Suprapubic skin (tissue), 4 donors: ENCODE measurements at regions not wholly inside any gene's neighbourhood (a gene's known extent, or its start where the extent isn't known, plus 50 kb on each side); places are given as distances from the start of the nearest gene placed in this dataset.

Experiments used
- DNase-seq, 2 donors: peaks; one replicate each; pipeline ENCODE4 v3.0.0-alpha.2; 2019; ENCODE audit warnings: low spot score in 2 of 2
- H3K27ac ChIP-seq: fragments of 200-600 bp; sonication (generic); one replicate; pipeline ENCODE4 v1.5.1; 2019
- H3K27me3 ChIP-seq: fragments of 200-600 bp; sonication (generic); one replicate; pipeline ENCODE4 v1.5.1; 2019
- H3K36me3 ChIP-seq: fragments of 200-600 bp; sonication (generic); one replicate; pipeline ENCODE4 v1.5.1; 2019
- H3K4me1 ChIP-seq: fragments of 200-600 bp; sonication (generic); one replicate; pipeline ENCODE4 v1.5.1; 2019
- H3K4me3 ChIP-seq: fragments of 200-600 bp; sonication (generic); one replicate; pipeline ENCODE4 v1.5.1; 2019; ENCODE audit warnings: mild to moderate bottlenecking
- H3K9me3 ChIP-seq: fragments of 200-600 bp; sonication (generic); one replicate; pipeline ENCODE4 v1.5.1; 2019
- CTCF ChIP-seq, 2 donors: fragments of 200-600 bp in 1 of 2; fragments of 450-650 bp in 1 of 2; sonication (generic) in 1 of 2; IDR thresholded peaks; one replicate each; pipeline ENCODE4 v1.5.1; 2016 to 2019; ENCODE audit warnings: antibody characterized with exemption in 2 of 2, mild to moderate bottlenecking in 1 of 2, moderate library complexity in 1 of 2
- EP300 ChIP-seq: sonication (generic); formaldehyde crosslinking; IDR thresholded peaks from one replicate; pipeline ENCODE4 v1.6.1; 2017; ENCODE audit warnings: antibody characterized with exemption
- POLR2A ChIP-seq, 2 donors: fragments of 450-650 bp; IDR thresholded peaks; one replicate each; pipeline ENCODE4 v1.6.1; 2017; ENCODE audit warnings: antibody characterized with exemption in 2 of 2, mild to moderate bottlenecking in 2 of 2, moderate library complexity in 2 of 2
- POLR2AphosphoS5 ChIP-seq, 3 donors: sonication (generic); formaldehyde crosslinking; IDR thresholded peaks; one replicate each; pipeline ENCODE4 v1.6.1; 2017; ENCODE audit warnings: antibody characterized with exemption in 3 of 3
- WGBS: methylation state at CpG from one replicate; pipeline ENCODE4 v1.1.5; 2018; 5-methylcytosine and 5-hydroxymethylcytosine counted together

- H3K4me1 ChIP-seq, result no peaks in the 10 kb centered on the region
- no peak for DNase-seq
- 71% methylated on average over 2 of the region's 2 CpGs for WGBS
- no peaks in the 10 kb centered on the region for H3K36me3 ChIP-seq
- no peak overlapping the region for H3K4me3 ChIP-seq
- TF ChIP-seq EP300 (no peak), POLR2AphosphoS5 (IDR thresholded peaks at IDR 0.05) (no peak), CTCF (IDR thresholded peaks at IDR 0.05) (no peak), POLR2A (IDR thresholded peaks at IDR 0.05) (no peak)
- H3K9me3 ChIP-seq, result peaks cover 6% of the 10 kb centered on the region
- no peak overlapping the region for H3K27ac ChIP-seq
- H3K27me3 ChIP-seq, result no peaks in the 10 kb centered on the region
Measured at GRCh38 chr10:90504172-90504571, 353.7 kb downstream of the HTR7 start.

DNA sequence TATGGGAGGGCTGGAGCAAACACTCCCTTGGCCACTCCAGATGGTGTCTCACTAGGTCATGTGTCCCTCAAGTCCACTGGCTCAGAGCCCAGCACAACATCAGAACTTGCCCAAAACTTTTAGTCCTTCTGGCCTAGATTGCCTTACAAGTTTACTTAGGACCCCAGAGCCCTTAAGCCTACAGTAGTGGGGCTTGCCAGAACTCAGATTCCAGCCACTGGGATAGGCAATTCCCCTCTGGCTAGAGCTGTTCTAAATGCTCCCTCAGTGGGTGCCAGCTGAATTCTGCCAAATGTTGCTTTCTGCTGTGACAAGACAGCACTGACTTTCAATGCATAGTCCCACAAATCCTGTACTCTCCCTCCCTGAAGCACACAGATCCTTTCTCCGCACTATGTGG lies 331.1 kb downstream of the HTR7 start:
- no peak for TF ChIP-seq POLR2AphosphoS5 (IDR thresholded peaks at IDR 0.05)
- no peak for TF ChIP-seq EP300
- TF ChIP-seq POLR2A (IDR thresholded peaks at IDR 0.05), result no peak
- TF ChIP-seq CTCF (IDR thresholded peaks at IDR 0.05), result no peak
- no peak for DNase-seq
- no peaks in the 10 kb centered on the region for H3K27me3 ChIP-seq
- H3K9me3 ChIP-seq, result no peaks in the 10 kb centered on the region
- H3K4me3 ChIP-seq, result no peak overlapping the region
- no peaks in the 10 kb centered on the region for H3K36me3 ChIP-seq
- no peak overlapping the region for H3K27ac ChIP-seq
- 85% methylated on average over 1 of the region's 1 CpG for WGBS
- H3K4me1 ChIP-seq, result no peaks in the 10 kb centered on the region

- H3K27ac ChIP-seq, result no peak overlapping the region
- no peaks in the 10 kb centered on the region for H3K9me3 ChIP-seq
- H3K4me1 ChIP-seq, result no peaks in the 10 kb centered on the region
- TF ChIP-seq POLR2AphosphoS5 (IDR thresholded peaks at IDR 0.05) (no peak), EP300 (no peak), CTCF (IDR thresholded peaks at IDR 0.05) (no peak), POLR2A (IDR thresholded peaks at IDR 0.05) (no peak)
- H3K27me3 ChIP-seq, result no peaks in the 10 kb centered on the region
- no peaks in the 10 kb centered on the region for H3K36me3 ChIP-seq
- WGBS, result 41% methylated on average over 3 of the region's 3 CpGs
- no peak for DNase-seq
- no peak overlapping the region for H3K4me3 ChIP-seq
Measured at GRCh38 chr10:90530521-90530920, 327.3 kb downstream of the HTR7 start.

GRCh38 chr10:90557385-90557784 lies 300.5 kb downstream of the HTR7 start:
- no peaks in the 10 kb centered on the region for H3K4me1 ChIP-seq
- no peaks in the 10 kb centered on the region for H3K27me3 ChIP-seq
- 93% methylated on average over 1 of the region's 1 CpG for WGBS
- no peaks in the 10 kb centered on the region for H3K9me3 ChIP-seq
- H3K4me3 ChIP-seq, result no peak overlapping the region
- no peak overlapping the region for H3K27ac ChIP-seq
- H3K36me3 ChIP-seq, result no peaks in the 10 kb centered on the region
- TF ChIP-seq POLR2AphosphoS5 (IDR thresholded peaks at IDR 0.05), result no peak
- no peak for DNase-seq

- 59% methylated on average over 2 of the region's 2 CpGs for WGBS
- H3K4me3 ChIP-seq, result no peak overlapping the region
- H3K27ac ChIP-seq, result no peak overlapping the region
- H3K9me3 ChIP-seq, result no peaks in the 10 kb centered on the region
- no peak for TF ChIP-seq EP300
- TF ChIP-seq CTCF (IDR thresholded peaks at IDR 0.05), result no peak
- no peak for TF ChIP-seq POLR2AphosphoS5 (IDR thresholded peaks at IDR 0.05)
- no peak for TF ChIP-seq POLR2A (IDR thresholded peaks at IDR 0.05)
- DNase-seq, result no peak
- no peaks in the 10 kb centered on the region for H3K36me3 ChIP-seq
- H3K27me3 ChIP-seq, result no peaks in the 10 kb centered on the region
- H3K4me1 ChIP-seq, result no peaks in the 10 kb centered on the region
Measured at GRCh38 chr10:90560331-90560730, 297.5 kb downstream of the HTR7 start.

DNA sequence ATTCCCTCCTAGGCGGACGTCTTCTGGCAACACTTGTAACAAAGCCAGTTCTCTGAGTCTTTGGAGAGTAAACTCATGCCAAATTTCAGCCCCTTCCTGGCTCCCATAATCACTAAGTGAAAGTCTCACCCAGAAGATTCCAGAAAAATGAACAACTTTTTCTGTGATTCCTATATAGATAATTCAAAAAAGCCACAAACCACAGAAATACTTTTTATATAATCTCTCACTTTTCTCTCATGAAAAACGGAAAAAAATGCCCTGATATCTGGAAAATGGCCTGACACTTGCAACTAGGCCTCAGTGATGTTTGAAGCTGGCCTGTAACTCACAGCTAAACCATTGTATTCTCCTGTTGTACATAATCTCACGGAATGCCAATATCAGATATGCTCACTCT lies 296.2 kb downstream of the HTR7 start:
- Histone ChIP-seq H3K27me3 (no peaks in the 10 kb centered on the region), H3K4me1 (no peaks in the 10 kb centered on the region), H3K4me3 (no peak overlapping the region), H3K27ac (no peak overlapping the region), H3K36me3 (no peaks in the 10 kb centered on the region), H3K9me3 (no peaks in the 10 kb centered on the region)
- 73% methylated on average over 4 of the region's 4 CpGs for WGBS
- TF ChIP-seq CTCF (IDR thresholded peaks at IDR 0.05) (no peak), EP300 (no peak), POLR2A (IDR thresholded peaks at IDR 0.05) (no peak), POLR2AphosphoS5 (IDR thresholded peaks at IDR 0.05) (no peak)
- DNase-seq, result no peak
